ACC112 (cell line): ENCODE measurements at regions not wholly inside any gene's neighbourhood (a gene's known extent, or its start where the extent isn't known, plus 50 kb on each side); places are given as distances from the start of the nearest gene placed in this dataset.
"Not testable (repeated sequence)": the region's sequence is repeated elsewhere in the genome, so short reads cannot be mapped to it uniquely, and the experiment has no call there.

Source experiments
- H2AFZ ChIP-seq: fragments of 200-600 bp; sonication (generic); one replicate; pipeline ENCODE4 v1.6.0; 2017; ENCODE audit warnings: antibody characterized with exemption, low read length; ENCODE audit not compliant: unreplicated experiment
- H3K27ac ChIP-seq: fragments of 200-600 bp; sonication (generic); 2 replicates; pipeline ENCODE4 v1.5.1; 2014; ENCODE audit warnings: low read depth, mild to moderate bottlenecking, antibody characterized with exemption, low read length, moderate library complexity
- H3K27me3 ChIP-seq: fragments of 200-600 bp; sonication (generic); 2 replicates; pipeline ENCODE4 v1.6.1; 2014; ENCODE audit warnings: mild to moderate bottlenecking, antibody characterized with exemption, low read length, moderate library complexity, mixed read lengths; ENCODE audit not compliant: insufficient read depth
- H3K36me3 ChIP-seq: fragments of 200-600 bp; sonication (generic); 2 replicates; pipeline ENCODE4 v1.6.1; 2016; ENCODE audit warnings: mild to moderate bottlenecking, antibody characterized with exemption, low read length, moderate library complexity, mixed read lengths; ENCODE audit not compliant: insufficient read depth
- H3K4me1 ChIP-seq: fragments of 200-600 bp; sonication (generic); one replicate; pipeline ENCODE4 v1.6.1; 2016; ENCODE audit warnings: low read length, mixed read lengths; ENCODE audit not compliant: insufficient read depth, unreplicated experiment, control insufficient read depth
- H3K4me3 ChIP-seq: fragments of 200-600 bp; sonication (generic); 2 replicates; pipeline ENCODE4 v1.5.1; 2014; ENCODE audit warnings: mild to moderate bottlenecking, low read depth, low read length
- H3K79me2 ChIP-seq: fragments of 200-600 bp; sonication (generic); one replicate; pipeline ENCODE4 v1.6.0; 2016; ENCODE audit warnings: low read length; ENCODE audit not compliant: control insufficient read depth, unreplicated experiment, insufficient read depth

- no peaks in the 10 kb centered on the region for H3K36me3 ChIP-seq
- no peak overlapping the region for H3K4me3 ChIP-seq
- H3K27ac ChIP-seq, result no peak overlapping the region
- H3K79me2 ChIP-seq, result no peaks in the 10 kb centered on the region
- H2AFZ ChIP-seq, result peak overlapping the region; percentile 41
- peaks cover 3% of the 10 kb centered on the region for H3K4me1 ChIP-seq
- no peaks in the 10 kb centered on the region for H3K27me3 ChIP-seq
Observed at GRCh38 chr12:75798136-75798926, 233.2 kb downstream of the PHLDA1 start.

DNA sequence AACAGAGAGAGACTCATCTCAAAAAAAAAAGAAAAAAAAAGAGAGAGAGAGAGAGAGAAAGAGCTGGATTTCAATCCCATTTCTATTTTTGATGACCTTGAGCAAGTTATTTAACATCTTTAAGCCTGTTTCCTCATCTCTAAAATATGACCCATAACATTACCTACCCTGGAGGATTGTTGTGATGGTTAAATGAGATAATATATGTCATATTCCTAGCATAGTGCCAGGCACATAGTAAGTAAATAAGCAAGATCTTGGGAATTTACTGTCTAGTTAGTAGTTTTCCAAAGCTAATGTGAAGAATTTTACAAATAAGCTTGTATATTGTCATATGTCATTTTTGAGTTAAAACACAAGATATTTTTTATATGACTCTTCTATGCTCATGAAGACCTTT lies 236.5 kb downstream of the PHLDA1 start:
- H3K36me3 ChIP-seq, result no peaks in the 10 kb centered on the region
- no peak overlapping the region for H2AFZ ChIP-seq
- H3K4me3 ChIP-seq, result no peak overlapping the region
- no peaks in the 10 kb centered on the region for H3K27me3 ChIP-seq
- peaks cover 9% of the 10 kb centered on the region for H3K4me1 ChIP-seq
- no peaks in the 10 kb centered on the region for H3K79me2 ChIP-seq
- no peak overlapping the region for H3K27ac ChIP-seq

GRCh38 chr12:75792687-75793086 lies 238.9 kb downstream of the PHLDA1 start:
- H3K27me3 ChIP-seq, result no peaks in the 10 kb centered on the region
- H3K4me1 ChIP-seq, result peaks cover 14% of the 10 kb centered on the region
- H3K79me2 ChIP-seq, result no peaks in the 10 kb centered on the region
- H2AFZ ChIP-seq, result no peak overlapping the region
- no peaks in the 10 kb centered on the region for H3K36me3 ChIP-seq
- no peak overlapping the region for H3K27ac ChIP-seq
- H3K4me3 ChIP-seq, result no peak overlapping the region

GRCh38 chr12:75790219-75790618 lies 241.4 kb downstream of the PHLDA1 start:
- H3K36me3 ChIP-seq, result no peaks in the 10 kb centered on the region
- H3K27ac ChIP-seq, result peak overlapping the region; percentile 42
- H3K79me2 ChIP-seq, result no peaks in the 10 kb centered on the region
- H2AFZ ChIP-seq, result no peak overlapping the region
- H3K27me3 ChIP-seq, result no peaks in the 10 kb centered on the region
- no peak overlapping the region for H3K4me3 ChIP-seq
- H3K4me1 ChIP-seq, result peaks cover 21% of the 10 kb centered on the region

DNA sequence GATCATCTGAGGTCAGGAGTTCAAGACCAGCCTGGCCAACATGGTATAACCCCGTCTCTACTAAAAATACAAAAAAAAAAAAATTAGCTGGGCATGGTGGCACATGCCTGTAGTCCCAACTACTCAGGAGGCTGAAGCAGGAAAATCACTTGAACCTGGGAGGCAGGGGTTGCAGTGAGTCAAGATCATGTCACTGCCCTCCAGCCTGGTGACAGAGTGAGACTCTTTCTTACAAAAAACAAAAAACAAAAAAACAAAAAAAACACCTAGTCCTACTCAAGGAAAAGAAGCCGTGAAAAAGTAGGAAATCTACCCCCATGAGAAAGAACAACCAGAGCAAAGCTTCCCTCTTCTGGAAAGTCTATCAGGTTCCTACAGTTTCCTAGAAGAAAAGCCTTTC lies 244.4 kb downstream of the PHLDA1 start:
- not testable (repeated sequence) for H3K79me2 ChIP-seq, H3K27me3 ChIP-seq, H3K27ac ChIP-seq, H3K36me3 ChIP-seq, H3K4me3 ChIP-seq
- peaks cover 28% of the 10 kb centered on the region for H3K4me1 ChIP-seq
- peak overlapping the region; percentile 31 for H2AFZ ChIP-seq

DNA sequence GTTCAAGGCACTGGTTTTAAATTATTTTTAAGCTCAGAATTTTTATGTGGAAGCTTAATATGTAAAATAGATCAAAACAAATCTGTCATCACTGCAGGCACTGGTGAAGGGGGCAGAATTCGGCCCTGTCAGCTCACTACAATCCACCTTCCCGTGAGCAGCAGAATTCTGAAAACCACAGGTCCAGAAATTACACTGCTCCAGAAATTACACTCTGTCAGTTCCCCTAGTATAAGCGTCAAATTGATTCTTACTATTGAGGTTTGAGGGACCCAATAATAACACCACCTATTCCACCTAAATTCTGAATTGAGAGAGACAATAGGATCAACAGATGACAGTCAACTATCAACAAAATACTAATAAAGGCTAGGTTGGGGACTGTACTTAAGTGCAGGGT lies 245.5 kb downstream of the PHLDA1 start:
- H3K79me2 ChIP-seq, result no peaks in the 10 kb centered on the region

GRCh38 chr12:75784591-75784990 lies 247.0 kb downstream of the PHLDA1 start:
- Histone ChIP-seq H2AFZ (no peak overlapping the region), H3K79me2 (no peaks in the 10 kb centered on the region), H3K27me3 (no peaks in the 10 kb centered on the region), H3K4me3 (no peak overlapping the region), H3K36me3 (no peaks in the 10 kb centered on the region), H3K4me1 (peaks cover 40% of the 10 kb centered on the region), H3K27ac (no peak overlapping the region)

More for the DNA sequence above, 245.5 kb downstream of the PHLDA1 start:
- H2AFZ ChIP-seq, result no peak overlapping the region
- H3K27me3 ChIP-seq, result no peaks in the 10 kb centered on the region
- H3K4me1 ChIP-seq, result peaks cover 39% of the 10 kb centered on the region
- H3K27ac ChIP-seq, result no peak overlapping the region
- H3K36me3 ChIP-seq, result no peaks in the 10 kb centered on the region
- no peak overlapping the region for H3K4me3 ChIP-seq

- H3K27ac ChIP-seq, result no peak overlapping the region
- no peaks in the 10 kb centered on the region for H3K27me3 ChIP-seq
- H3K79me2 ChIP-seq, result no peaks in the 10 kb centered on the region
- no peaks in the 10 kb centered on the region for H3K36me3 ChIP-seq
- peaks cover 47% of the 10 kb centered on the region for H3K4me1 ChIP-seq
- no peak overlapping the region for H3K4me3 ChIP-seq
- no peak overlapping the region for H2AFZ ChIP-seq
Observed at GRCh38 chr12:75783093-75783877, 248.3 kb downstream of the PHLDA1 start.

- peaks cover 43% of the 10 kb centered on the region for H3K4me1 ChIP-seq
- no peak overlapping the region for H2AFZ ChIP-seq
- no peak overlapping the region for H3K4me3 ChIP-seq
- H3K27ac ChIP-seq, result peak overlapping the region; percentile 74
- no peaks in the 10 kb centered on the region for H3K36me3 ChIP-seq
- no peaks in the 10 kb centered on the region for H3K27me3 ChIP-seq
- no peaks in the 10 kb centered on the region for H3K79me2 ChIP-seq
Observed at GRCh38 chr12:75782069-75782581, 249.5 kb downstream of the PHLDA1 start.

DNA sequence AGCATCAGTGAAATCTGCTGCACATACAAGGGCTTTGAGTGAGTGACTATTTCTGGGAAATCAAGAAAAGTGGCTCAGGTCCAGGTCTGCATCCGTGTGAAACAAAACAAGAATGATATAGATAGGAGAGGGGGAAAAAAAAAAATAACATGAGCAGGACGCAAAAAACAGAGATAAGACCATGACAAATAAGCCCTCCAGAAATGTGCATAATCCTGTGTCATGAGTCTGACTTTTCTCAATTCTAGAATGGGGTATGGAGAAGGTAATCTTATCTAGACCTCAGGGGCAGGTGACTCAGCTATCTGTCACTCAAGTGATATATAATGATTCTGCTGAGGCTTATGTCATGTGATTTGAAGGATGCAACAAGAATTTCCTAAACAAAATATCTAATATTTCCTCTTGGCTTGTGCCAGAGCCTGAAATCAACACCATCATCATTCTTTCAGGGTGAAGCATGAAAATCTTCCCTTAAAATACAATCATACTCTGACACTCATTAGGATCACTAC lies 250.0 kb downstream of the PHLDA1 start:
- no peak overlapping the region for H2AFZ ChIP-seq
- H3K4me3 ChIP-seq, result no peak overlapping the region
- peaks cover 41% of the 10 kb centered on the region for H3K4me1 ChIP-seq
- peak overlapping the region; percentile 74 for H3K27ac ChIP-seq
- no peaks in the 10 kb centered on the region for H3K79me2 ChIP-seq
- no peaks in the 10 kb centered on the region for H3K36me3 ChIP-seq
- H3K27me3 ChIP-seq, result no peaks in the 10 kb centered on the region
